ENCODE measurements at regions not wholly inside any gene's neighbourhood (a gene's known extent, or its start where the extent isn't known, plus 50 kb on each side); places are given as distances from the start of the nearest gene placed in this dataset.
"Not testable (repeated sequence)": the region's sequence is repeated elsewhere in the genome, so short reads cannot be mapped to it uniquely, and the experiment has no call there.

DNA sequence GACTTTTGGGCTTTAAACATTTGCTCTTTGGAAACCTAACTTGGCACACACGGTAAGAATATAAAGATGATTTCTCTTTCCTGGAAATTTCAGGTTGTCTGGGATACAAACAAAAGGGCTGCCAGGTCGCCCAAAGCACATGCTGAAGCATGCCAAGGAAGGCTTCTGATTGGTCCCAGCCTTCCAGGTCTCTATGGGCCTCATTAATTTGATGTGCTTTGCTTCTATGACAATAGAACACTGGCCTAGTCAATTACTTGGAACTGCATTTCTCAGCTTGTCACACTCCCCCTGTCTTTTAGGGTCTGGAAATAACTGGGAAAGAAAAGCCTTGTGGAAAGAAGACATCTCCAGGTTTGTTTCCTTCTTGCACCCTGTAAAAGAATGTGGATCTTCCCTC lies 228.9 kb downstream of the ADCYAP1 start:
- Mint-ChIP-seq H3K27me3 (no peaks in the 10 kb centered on the region), H3K36me3 (no peaks in the 10 kb centered on the region), H3K9me3 (peaks cover 0 to 11% (median 4%) of the 10 kb centered on the region in 7 donors), H3K4me3 (no peak overlapping the region), H3K4me1 (no peaks in the 10 kb centered on the region), H3K27ac (no peak overlapping the region)
- ATAC-seq (ENCODE audit: low read depth in 2 of 2) (no peak), DNase-seq (no peak)

DNA sequence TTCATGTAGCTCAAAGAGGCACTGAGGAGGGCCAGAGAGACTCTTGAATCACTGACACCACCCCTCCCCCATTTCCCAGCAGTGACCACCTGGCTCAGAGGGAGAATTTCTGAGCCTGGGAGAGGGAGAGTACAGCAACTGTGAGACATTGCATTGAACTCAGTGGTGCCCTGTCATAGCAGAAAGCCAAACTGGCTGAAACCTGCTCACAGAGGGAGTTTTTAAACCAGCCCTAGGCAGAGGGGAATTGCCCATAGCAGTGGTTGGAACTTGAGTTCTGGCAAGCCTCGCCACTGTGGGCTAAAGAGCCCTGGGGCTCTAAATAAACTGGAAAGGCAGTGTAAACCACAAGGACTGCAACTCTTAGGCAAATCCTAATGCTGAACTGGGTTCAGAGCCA lies 243.1 kb downstream of the ADCYAP1 start:
- Mint-ChIP-seq H3K9me3 (peaks cover 17 to 57% (median 21%) of the 10 kb centered on the region in 7 donors), H3K36me3 (peaks cover 0 to 11% of the 10 kb centered on the region in 2 donors), H3K4me1 (no peaks in the 10 kb centered on the region), H3K4me3 (no peak overlapping the region), H3K27ac (no peak overlapping the region), H3K27me3 (no peaks in the 10 kb centered on the region)
- DNase-seq (no peak), ATAC-seq (ENCODE audit: low read depth in 2 of 2) (no peak)

- Mint-ChIP-seq H3K9me3 (peaks cover 8 to 40% (median 12%) of the 10 kb centered on the region in 7 donors), H3K27me3 (no peaks in the 10 kb centered on the region), H3K4me3 (no peak overlapping the region), H3K27ac (no peak overlapping the region), H3K4me1 (no peaks in the 10 kb centered on the region), H3K36me3 (no peaks in the 10 kb centered on the region)
- DNase-seq (no peak), ATAC-seq (ENCODE audit: low read depth in 2 of 2) (no peak)
Measured at GRCh38 chr18:1149709-1150108, 245.0 kb downstream of the ADCYAP1 start.

DNA sequence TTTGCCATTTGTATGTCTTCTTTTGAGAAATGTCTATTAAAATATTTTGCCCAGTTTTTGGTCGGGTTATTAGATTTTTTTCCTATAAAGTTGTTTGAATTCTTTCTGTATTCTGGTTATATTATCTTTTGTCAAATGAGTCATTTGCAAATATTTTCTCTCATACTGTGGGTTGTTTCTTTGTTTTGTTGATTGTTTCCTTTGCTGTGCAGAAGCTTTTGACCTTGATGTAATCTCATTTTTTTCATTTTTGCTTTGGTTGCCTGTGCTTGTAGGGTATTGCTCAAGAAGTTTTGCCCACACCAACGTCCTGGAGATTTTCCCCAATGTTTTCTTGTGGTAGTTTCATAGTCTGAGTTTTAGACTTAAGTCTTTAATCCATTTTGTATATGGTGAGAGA lies 245.7 kb downstream of the ADCYAP1 start:
- DNase-seq (no peak), ATAC-seq (ENCODE audit: low read depth in 2 of 2) (no peak)
- Mint-ChIP-seq H3K36me3 (no peaks in the 10 kb centered on the region), H3K9me3 (peaks cover 8 to 39% (median 12%) of the 10 kb centered on the region in 7 donors), H3K27ac (no peak overlapping the region), H3K4me3 (no peak overlapping the region), H3K27me3 (no peaks in the 10 kb centered on the region), H3K4me1 (no peaks in the 10 kb centered on the region)

DNA sequence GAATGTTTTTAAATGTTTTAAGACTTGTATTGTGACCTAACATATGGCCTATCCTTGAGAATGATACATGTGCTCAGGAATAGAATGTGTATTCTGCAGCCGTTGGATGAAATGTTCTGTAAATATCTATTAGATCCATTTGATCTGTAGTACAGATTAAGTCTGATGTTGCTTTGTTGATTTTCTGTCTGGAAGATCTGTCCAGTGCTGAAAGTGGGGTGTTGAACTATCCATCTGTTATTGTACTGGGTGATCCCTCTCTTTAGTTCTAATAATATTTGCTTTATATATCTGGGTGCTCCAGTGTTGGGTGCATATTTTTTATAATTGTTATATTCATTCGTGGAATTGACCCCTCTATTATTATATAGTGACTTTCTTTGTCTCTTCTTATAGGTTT lies 248.3 kb downstream of the ADCYAP1 start:
- H3K27me3 Mint-ChIP-seq; H3K4me3 Mint-ChIP-seq; H3K4me1 Mint-ChIP-seq; DNase-seq; H3K36me3 Mint-ChIP-seq; H3K27ac Mint-ChIP-seq; ATAC-seq (ENCODE audit: low read depth in 2 of 2): not testable (repeated sequence)
- H3K9me3 Mint-ChIP-seq = peaks cover 4 to 17% (median 9%) of the 10 kb centered on the region in 7 donors

GRCh38 chr18:1173593-1173992 lies 268.9 kb downstream of the ADCYAP1 start:
- no peak for ATAC-seq (ENCODE audit: low read depth in 2 of 2)

GRCh38 chr18:1177232-1177631 lies 272.6 kb downstream of the ADCYAP1 start:
- no peak overlapping the region for H3K4me3 Mint-ChIP-seq
- no peaks in the 10 kb centered on the region for H3K4me1 Mint-ChIP-seq

More at GRCh38 chr18:1173593-1173992, 268.9 kb downstream of the ADCYAP1 start:
- H3K9me3 Mint-ChIP-seq = peaks cover 0 to 25% (median 7%) of the 10 kb centered on the region in 7 donors
- peaks cover 0 to 3% of the 10 kb centered on the region in 2 donors for H3K36me3 Mint-ChIP-seq
- H3K4me1 Mint-ChIP-seq = no peaks in the 10 kb centered on the region
- H3K4me3 Mint-ChIP-seq = no peak overlapping the region
- H3K27ac Mint-ChIP-seq = no peak overlapping the region
- H3K27me3 Mint-ChIP-seq = no peaks in the 10 kb centered on the region
- DNase-seq = no peak

DNA sequence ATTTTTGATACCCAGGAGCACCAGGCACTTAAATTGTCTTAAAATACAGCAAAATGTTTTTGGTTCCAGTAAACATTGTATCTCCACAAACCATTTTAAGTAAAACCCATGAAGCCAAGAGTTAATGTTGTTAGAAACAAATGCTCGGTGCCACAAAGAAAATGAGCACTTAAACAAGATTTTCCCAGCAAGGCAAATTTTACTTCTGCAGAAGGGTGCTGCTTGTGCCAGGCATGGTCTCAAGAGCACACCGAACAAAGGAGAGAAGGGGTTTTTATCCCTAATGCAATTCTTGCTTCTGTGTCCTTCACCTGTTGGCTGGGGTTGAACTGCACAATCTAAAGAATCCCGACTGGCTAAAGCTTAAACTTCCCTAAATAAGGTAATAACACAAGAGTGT lies 286.7 kb downstream of the ADCYAP1 start:
- no peak for DNase-seq
- Mint-ChIP-seq H3K9me3 (peaks cover 4 to 29% (median 10%) of the 10 kb centered on the region in 7 donors), H3K4me3 (no peak overlapping the region), H3K27ac (no peak overlapping the region), H3K4me1 (no peaks in the 10 kb centered on the region), H3K27me3 (no peaks in the 10 kb centered on the region), H3K36me3 (no peaks in the 10 kb centered on the region)
- ATAC-seq (ENCODE audit: low read depth in 2 of 2) = no peak

More at GRCh38 chr18:1177232-1177631, 272.6 kb downstream of the ADCYAP1 start:
- peaks cover 0 to 3% of the 10 kb centered on the region in 2 donors for H3K36me3 Mint-ChIP-seq
- ATAC-seq (ENCODE audit: low read depth in 2 of 2) = no peak
- H3K27me3 Mint-ChIP-seq = no peaks in the 10 kb centered on the region
- no peak overlapping the region for H3K27ac Mint-ChIP-seq
- no peak for DNase-seq
- peaks cover 2 to 38% (median 15%) of the 10 kb centered on the region in 7 donors for H3K9me3 Mint-ChIP-seq

DNA sequence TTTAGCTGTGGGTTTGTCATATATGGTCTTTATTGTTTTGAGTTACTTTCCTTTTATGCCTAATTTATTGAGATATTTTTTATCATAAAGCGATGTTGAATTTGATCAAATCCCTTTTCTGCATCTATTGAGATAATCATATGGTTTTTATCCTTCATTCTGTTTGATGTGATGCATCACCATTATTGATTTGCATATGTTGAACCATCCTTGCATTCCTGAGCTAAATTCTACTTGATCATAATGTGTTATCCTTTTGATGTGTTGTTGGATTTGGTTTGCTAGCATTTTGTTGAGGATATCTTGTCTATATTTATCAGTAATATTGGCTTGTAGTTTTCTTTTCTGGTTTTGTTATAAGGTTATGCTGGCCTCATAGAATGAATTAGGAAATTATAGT lies 308.5 kb downstream of the ADCYAP1 start:
- DNase-seq (no peak), ATAC-seq (ENCODE audit: low read depth in 2 of 2) (no peak)
- Mint-ChIP-seq H3K4me3 (no peak overlapping the region), H3K4me1 (no peaks in the 10 kb centered on the region), H3K9me3 (peaks cover 7 to 43% (median 14%) of the 10 kb centered on the region in 7 donors), H3K36me3 (no peaks in the 10 kb centered on the region), H3K27ac (no peak overlapping the region), H3K27me3 (no peaks in the 10 kb centered on the region)

DNA sequence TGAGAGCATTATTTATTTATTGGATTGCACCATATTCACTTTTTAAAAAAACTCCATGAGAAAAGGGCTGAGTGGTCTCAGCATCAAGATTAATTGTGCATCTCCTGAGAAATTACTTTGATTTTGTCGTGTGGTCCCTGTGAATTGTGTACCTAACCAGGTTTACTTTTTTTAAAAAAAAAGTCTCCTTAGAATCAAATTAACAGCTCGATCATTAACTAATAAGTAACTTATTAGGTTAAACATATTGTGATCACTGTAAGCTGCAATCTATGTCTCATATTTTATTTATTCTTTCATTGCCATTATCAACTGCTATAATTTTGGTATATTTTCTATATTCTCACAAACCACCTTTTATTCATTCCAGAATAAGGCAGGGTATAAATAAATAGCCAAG lies 318.2 kb downstream of the ADCYAP1 start:
- H3K36me3 Mint-ChIP-seq = no peaks in the 10 kb centered on the region
- H3K4me3 Mint-ChIP-seq = no peak overlapping the region
- H3K9me3 Mint-ChIP-seq = peaks cover 0 to 6% (median 0%) of the 10 kb centered on the region in 7 donors
- no peak overlapping the region for H3K27ac Mint-ChIP-seq
- ATAC-seq (ENCODE audit: low read depth in 2 of 2) (no peak), DNase-seq (no peak)
- no peaks in the 10 kb centered on the region for H3K27me3 Mint-ChIP-seq
- H3K4me1 Mint-ChIP-seq = no peaks in the 10 kb centered on the region

- DNase-seq = no peak
- Mint-ChIP-seq H3K36me3 (no peaks in the 10 kb centered on the region), H3K27ac (no peak overlapping the region), H3K4me1 (no peaks in the 10 kb centered on the region), H3K4me3 (no peak overlapping the region), H3K9me3 (peaks cover 0 to 17% (median 10%) of the 10 kb centered on the region in 7 donors), H3K27me3 (no peaks in the 10 kb centered on the region)
- ATAC-seq (ENCODE audit: low read depth in 2 of 2) = no peak
Measured at GRCh38 chr18:1227025-1227424, 322.4 kb downstream of the ADCYAP1 start.

- H3K27ac Mint-ChIP-seq = no peak overlapping the region
- peaks cover 9 to 41% (median 21%) of the 10 kb centered on the region in 7 donors for H3K9me3 Mint-ChIP-seq
- H3K4me1 Mint-ChIP-seq = no peaks in the 10 kb centered on the region
Measured at GRCh38 chr18:1229634-1230033, 325.0 kb downstream of the ADCYAP1 start.

GRCh38 chr18:1232867-1233266 lies 328.2 kb downstream of the ADCYAP1 start:
- Mint-ChIP-seq H3K4me1 (no peaks in the 10 kb centered on the region), H3K9me3 (peaks cover 17 to 60% (median 27%) of the 10 kb centered on the region in 7 donors), H3K4me3 (no peak overlapping the region), H3K36me3 (peaks cover 0 to 19% of the 10 kb centered on the region in 2 donors), H3K27me3 (no peaks in the 10 kb centered on the region), H3K27ac (no peak overlapping the region)
- DNase-seq (no peak), ATAC-seq (ENCODE audit: low read depth in 2 of 2) (no peak)

More at GRCh38 chr18:1229634-1230033, 325.0 kb downstream of the ADCYAP1 start:
- H3K36me3 Mint-ChIP-seq = peaks cover 0 to 14% of the 10 kb centered on the region in 2 donors
- DNase-seq (no peak), ATAC-seq (ENCODE audit: low read depth in 2 of 2) (no peak)
- H3K4me3 Mint-ChIP-seq = no peak overlapping the region
- no peaks in the 10 kb centered on the region for H3K27me3 Mint-ChIP-seq

GRCh38 chr18:1240701-1241100 lies 336.0 kb downstream of the ADCYAP1 start:
- ATAC-seq (ENCODE audit: low read depth in 2 of 2) (no peak), DNase-seq (no peak)
- Mint-ChIP-seq H3K27ac (no peak overlapping the region), H3K27me3 (no peaks in the 10 kb centered on the region), H3K36me3 (no peaks in the 10 kb centered on the region), H3K9me3 (peaks cover 1 to 18% (median 7%) of the 10 kb centered on the region in 7 donors), H3K4me1 (no peaks in the 10 kb centered on the region), H3K4me3 (no peak overlapping the region)

Data from naive B cell (primary cell).